GM18858 (cell line): ENCODE measurements at regions not wholly inside any gene's neighbourhood (a gene's known extent, or its start where the extent isn't known, plus 50 kb on each side); places are given as distances from the start of the nearest gene placed in this dataset.
"Not testable (repeated sequence)": the region's sequence is repeated elsewhere in the genome, so short reads cannot be mapped to it uniquely, and the experiment has no call there.

Experiments used
- ATAC-seq: cut with Tn5 transposase; IDR thresholded peaks from one replicate; pipeline ENCODE4 v1.9.1; 2021; ENCODE audit not compliant: unreplicated experiment

GRCh38 chr9:87041553-87042235 lies 94.4 kb upstream of the GAS1 start:
- ATAC-seq: not testable (repeated sequence)

- ATAC-seq: not testable (repeated sequence)
These were observed 102.8 kb upstream of the GAS1 start for GRCh38 chr9:87049929-87050608.

- ATAC-seq: no peak
These were observed 107.8 kb upstream of the GAS1 start for GRCh38 chr9:87054999-87055686.

GRCh38 chr9:87059772-87060171 lies 112.5 kb upstream of the GAS1 start:
- no peak for ATAC-seq

GRCh38 chr9:87062746-87063145 lies 115.4 kb upstream of the GAS1 start:
- ATAC-seq: no peak

GRCh38 chr9:87063246-87063645 lies 115.9 kb upstream of the GAS1 start:
- ATAC-seq: no peak

- no peak for ATAC-seq
These were observed 116.6 kb upstream of the GAS1 start for GRCh38 chr9:87063871-87064270.

GRCh38 chr9:87064311-87064710 lies 117.0 kb upstream of the GAS1 start:
- ATAC-seq: no peak

- no peak for ATAC-seq
These were observed 118.7 kb upstream of the GAS1 start for GRCh38 chr9:87065981-87066380.

GRCh38 chr9:87067426-87067825 lies 120.1 kb upstream of the GAS1 start:
- no peak for ATAC-seq

GRCh38 chr9:87068177-87068840 lies 121.0 kb upstream of the GAS1 start:
- ATAC-seq: no peak

GRCh38 chr9:87069690-87070089 lies 122.4 kb upstream of the GAS1 start:
- no peak for ATAC-seq

- ATAC-seq: no peak
These were observed 123.0 kb upstream of the GAS1 start for GRCh38 chr9:87070336-87070735.

GRCh38 chr9:87071473-87071872 lies 124.2 kb upstream of the GAS1 start:
- ATAC-seq: no peak

GRCh38 chr9:87073692-87074091 lies 126.4 kb upstream of the GAS1 start:
- ATAC-seq: no peak

GRCh38 chr9:87075537-87075936 lies 128.2 kb upstream of the GAS1 start:
- ATAC-seq: no peak

GRCh38 chr9:87076825-87077224 lies 129.5 kb upstream of the GAS1 start:
- no peak for ATAC-seq

GRCh38 chr9:87077986-87078385 lies 130.7 kb upstream of the GAS1 start:
- ATAC-seq: no peak

- no peak for ATAC-seq
These were observed 133.4 kb upstream of the GAS1 start for GRCh38 chr9:87080512-87081264.

- ATAC-seq: no peak
These were observed 134.2 kb upstream of the GAS1 start for GRCh38 chr9:87081503-87081902.

GRCh38 chr9:87083986-87084385 lies 136.7 kb upstream of the GAS1 start:
- ATAC-seq: no peak
